HuH-7 (cell line): ENCODE measurements at regions not wholly inside any gene's neighbourhood (a gene's known extent, or its start where the extent isn't known, plus 50 kb on each side); places are given as distances from the start of the nearest gene placed in this dataset.
"Not testable (repeated sequence)": the region's sequence is repeated elsewhere in the genome, so short reads cannot be mapped to it uniquely, and the experiment has no call there.

ENCODE experiments used
- DNase-seq: peaks from one replicate; pipeline ENCODE4 v3.0.0; 2011; ENCODE audit warnings: low spot score

DNA sequence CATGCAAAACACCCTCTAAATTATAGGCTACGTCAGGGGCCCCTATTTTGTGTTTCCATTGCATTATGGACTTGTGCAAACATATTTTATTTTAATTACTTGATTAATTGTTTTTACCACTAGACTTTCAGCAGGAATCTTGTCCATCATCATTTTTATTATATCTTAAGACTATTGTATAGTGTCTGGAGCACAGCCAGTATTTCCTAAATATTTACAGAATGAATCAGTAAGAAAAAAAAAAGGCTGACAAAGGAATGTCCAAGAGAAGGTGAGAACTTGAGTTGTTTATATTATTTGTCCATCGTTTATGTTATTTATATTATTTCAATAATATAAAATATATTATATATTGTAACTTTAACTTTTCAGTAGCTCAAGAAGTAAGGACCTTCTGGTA lies 664.7 kb downstream of the SLC6A15 start:
- DNase-seq, result no peak

DNA sequence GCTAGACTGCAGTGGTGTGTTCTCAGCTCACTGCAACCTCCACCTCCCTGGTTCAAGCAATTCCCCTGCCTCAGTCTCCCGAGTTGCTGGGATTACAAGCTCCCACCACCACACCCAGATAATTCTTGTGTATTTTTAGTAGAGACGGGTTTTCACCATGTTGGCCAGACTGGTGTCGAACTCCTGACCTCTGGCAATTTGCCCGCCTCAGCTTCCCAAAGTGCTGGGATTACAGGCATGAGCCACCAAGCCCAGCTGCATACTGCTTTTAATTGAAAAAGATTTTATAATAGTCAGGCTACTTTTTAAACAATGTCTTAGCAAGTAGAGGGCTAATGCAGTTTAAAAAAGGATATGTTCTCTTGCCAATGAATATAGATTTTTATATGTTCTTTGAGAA lies 668.9 kb downstream of the SLC6A15 start:
- no peak for DNase-seq

DNA sequence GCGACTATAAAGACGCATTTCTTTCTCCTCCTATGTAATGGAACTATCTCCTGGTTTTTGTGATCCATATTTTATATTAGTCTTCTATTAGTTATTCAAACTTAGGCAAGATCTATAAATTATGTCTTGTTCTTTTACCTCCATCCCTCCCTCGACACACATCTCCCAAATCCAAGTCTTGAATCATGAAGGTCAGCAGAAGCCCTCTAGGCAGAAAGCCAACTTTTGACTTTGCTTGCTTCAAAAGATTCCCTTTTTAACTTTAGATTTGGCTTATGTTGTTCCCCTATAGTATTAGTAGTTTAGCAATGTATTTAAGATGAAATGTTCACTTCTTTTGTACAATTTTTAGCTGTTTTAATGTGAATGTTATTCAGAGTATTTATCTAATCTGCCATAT lies 689.8 kb downstream of the SLC6A15 start:
- no peak for DNase-seq

DNA sequence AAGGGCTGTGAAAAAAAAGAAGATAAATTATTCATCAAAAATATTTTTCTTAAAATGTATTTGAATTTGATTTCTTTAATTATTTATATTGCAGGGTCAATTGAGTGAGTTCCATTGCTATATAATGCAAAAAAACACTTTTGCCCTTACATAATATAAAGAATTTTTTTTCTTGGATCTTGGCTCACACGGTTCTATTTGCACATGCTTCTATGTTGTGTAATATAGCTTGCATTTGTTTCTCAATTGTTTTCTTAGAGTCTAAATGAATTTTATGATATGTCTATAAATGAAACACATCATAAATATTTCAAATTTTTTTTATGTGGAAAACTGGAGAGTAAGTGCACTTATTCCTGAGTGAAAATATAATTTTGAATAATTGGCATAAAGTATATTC lies 694.2 kb downstream of the SLC6A15 start:
- DNase-seq, result no peak

DNA sequence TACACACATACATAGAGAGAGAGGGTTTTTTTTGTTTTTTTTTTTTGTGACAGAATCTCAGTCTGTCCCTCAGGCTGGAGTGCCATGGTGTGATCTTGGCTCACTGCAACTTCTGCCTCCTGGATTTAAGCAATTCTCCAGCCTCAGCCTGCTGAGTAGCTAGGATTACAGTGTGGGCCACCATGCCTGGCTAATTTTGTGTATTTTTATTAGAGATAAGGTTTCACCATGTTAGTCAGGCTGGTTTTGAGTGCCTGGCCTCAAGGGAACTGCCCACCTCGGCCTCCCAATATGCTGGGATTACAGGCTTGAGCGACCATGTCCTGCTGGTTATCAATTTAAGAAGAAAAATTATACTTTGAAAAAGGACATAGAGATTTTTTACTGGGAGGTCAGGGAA lies 710.6 kb downstream of the SLC6A15 start:
- no peak for DNase-seq

DNA sequence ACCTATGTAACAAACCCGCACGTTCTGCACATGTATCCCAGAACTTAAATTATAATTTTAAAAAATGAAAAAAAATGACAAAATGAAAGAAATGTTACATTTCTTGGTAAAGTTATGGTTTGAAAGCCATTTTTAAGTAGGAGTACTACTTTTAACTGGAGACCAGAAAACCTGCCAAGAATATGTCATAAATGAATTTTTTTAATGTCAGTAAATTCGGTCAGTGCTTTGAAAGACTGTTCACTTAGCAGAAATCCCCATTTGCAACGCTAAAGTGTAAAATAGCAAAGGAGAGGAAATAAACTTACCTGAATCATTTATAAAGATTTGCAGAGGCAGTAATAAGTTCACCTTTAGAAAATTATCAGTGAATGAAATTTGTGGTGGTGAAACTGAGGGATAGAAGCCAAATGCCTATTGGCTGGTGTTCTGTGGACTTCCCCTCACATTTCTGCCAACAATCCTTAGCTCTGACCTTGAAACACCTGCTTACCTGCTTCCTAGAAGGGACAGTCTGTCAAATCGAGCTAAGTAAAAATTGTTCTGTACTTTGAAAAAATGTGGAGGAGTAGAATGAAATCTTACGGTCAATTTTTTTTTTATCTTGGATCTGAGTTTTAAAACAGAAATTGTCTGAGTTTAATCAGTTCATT lies 714.2 kb downstream of the SLC6A15 start:
- DNase-seq, result no peak

DNA sequence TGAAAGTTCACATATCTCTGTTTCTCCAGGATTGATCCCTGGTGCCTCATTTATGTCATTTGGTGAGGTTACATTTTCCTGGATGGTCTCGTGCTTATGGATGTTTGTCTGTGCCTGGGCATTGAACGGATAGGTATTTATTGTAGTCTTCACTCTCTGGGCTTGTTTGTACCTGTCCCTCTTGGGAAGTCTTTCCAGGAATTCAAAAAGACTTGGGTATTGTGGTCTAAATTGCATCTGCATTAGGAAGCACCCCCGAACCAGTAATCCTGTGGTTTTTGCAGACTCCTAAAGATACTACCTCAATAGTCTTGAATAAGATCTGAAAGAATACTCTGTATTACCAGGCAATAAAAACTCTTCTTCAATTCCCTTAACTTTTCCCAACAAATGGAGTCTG lies 720.8 kb downstream of the SLC6A15 start:
- no peak for DNase-seq

DNA sequence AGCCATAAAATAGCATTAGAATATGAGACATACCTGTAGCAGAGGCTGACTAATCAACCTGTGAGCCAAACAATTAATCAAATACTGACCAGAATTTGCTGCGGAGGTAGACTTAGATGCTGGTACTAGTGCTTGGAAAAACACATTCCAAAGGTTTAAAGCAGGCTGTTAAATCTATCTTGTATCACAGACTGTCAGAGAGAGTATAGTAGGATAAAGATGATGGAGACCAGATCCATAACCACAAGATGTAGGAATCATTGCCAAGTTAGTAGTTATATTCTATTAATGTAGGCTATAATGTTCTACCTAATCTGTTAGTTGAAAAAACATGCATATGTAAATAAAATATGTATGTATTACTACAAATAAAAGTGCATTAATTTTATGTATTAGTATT lies 726.2 kb downstream of the SLC6A15 start:
- DNase-seq, result no peak

DNA sequence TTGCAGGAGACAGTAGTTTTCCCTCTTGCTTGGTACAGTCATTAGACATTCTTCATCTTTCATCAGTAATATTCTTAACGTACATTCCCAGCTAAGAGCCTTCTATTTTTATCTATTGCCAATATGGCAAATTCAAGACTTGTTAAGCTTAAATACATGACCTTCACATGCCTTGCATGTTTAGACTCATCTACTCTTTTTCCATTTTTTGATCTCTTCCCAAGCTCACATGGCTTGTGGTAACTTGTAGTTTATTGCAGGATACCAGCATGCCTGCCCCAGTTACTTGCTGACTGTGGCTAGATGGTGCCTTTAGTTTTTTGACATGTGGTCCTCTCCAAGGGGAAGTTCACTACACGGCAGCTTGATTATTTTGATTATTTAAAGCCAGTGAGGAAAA lies 729.0 kb downstream of the SLC6A15 start:
- no peak for DNase-seq

DNA sequence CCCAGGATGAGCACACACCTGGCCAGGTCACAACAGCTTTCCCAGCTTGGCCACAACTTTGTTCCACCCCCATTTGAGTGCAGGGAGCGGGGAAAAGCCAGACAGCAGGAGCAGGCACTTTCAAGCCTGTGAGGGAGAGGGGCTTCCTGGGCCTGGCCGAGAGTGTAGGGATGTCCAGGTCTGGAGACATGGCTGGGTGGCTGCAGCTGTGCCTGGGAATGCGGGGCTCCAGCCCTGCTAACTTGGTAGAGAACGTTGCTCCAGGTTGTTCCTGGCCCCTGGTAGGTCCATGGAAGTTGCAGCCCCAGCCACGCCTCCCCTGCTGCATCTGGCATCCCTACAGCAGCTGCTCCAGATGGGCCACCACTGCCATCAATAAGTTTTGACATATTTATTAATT lies 738.5 kb downstream of the SLC6A15 start:
- DNase-seq, result no peak

DNA sequence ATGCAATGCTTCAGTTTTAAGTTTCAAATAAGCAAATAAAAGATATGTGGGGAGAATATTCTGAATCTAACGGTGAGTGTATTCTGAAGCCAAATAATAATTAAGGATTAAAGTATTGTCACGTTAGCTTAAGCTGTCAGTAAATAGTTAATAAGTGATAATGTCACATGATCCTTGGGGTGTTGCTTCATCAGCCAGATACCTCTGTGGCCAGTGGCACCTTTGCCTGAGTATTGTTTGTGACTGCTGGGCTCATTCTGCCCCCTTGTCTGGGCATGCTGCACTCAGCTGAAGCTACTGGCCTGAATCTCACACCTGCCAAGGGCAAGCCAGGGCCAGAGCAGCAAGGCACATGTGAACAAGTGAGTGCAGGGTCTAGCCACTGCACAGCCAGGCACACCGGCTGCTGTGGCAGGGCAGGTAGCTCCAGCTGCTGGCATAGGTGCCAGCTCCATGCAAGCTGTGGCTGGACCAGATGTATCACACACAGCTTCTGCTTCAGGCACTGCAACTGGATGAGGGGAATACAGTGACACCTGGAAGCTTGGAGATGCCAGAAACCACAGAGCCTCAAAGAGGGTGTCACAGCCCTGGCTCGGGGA lies 739.7 kb downstream of the SLC6A15 start:
- no peak for DNase-seq

DNA sequence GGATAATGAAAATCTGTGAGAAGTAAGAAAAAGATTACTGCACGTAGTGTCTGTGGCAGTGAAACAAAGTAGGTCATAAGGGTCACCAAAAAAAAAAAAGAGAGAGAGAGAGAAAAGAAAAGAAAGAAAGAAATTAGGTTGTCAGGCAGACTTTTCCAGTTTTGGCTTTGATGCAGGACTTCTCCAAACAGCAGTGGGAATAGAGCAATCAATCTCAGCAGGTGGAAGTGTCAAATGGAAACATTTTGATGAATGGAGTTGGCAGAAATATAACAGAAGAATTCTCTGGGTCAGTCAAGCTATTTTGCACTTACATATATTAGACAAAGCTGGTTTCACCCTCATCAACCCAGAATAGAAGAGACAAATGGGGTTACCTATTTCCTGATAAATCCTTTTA lies 745.8 kb downstream of the SLC6A15 start:
- no peak for DNase-seq

DNA sequence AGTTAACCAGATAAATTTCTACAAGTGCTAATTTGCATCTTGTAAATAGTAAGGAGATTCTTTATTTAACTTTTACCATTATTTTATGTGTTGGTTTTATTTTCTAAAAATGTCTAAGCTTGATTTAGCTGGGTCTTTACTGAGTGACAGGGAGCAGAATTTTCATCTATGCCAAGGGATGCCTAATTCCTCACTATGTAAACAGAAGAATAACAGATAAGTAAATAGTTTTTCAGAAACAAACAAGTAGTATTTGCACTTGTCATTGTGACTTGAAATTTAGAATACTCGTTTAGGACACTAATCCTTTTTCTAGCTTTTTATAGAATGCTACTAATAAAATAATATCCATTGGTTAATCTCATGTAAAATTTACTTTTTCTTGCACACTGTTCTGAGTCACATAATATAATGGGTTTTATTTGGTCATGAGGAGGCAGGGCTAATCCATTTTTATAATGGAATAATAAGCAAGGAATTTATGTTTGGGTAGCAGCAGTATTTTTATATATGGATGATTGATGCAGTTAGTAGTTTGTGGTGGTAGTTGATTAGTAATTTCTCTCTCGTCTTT lies 746.5 kb downstream of the SLC6A15 start:
- DNase-seq, result no peak

DNA sequence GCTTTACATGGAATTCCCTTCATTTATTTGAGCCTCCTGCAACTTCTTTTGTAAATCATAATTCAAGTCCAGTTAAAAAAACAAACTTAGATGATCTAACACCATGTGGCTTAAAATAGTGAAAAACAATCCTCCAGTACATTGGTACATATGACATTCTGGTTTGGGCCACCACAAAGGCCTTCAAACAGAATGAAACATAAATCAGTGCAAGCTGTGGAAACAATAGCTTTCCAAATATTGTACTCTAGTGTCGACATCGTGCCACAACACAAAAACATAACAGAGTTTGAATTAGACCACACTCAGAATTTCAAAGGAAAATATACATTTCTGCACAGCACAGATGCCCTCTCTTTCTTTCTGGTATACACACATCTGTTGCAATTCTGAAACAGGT lies 751.3 kb downstream of the SLC6A15 start:
- DNase-seq, result no peak

DNA sequence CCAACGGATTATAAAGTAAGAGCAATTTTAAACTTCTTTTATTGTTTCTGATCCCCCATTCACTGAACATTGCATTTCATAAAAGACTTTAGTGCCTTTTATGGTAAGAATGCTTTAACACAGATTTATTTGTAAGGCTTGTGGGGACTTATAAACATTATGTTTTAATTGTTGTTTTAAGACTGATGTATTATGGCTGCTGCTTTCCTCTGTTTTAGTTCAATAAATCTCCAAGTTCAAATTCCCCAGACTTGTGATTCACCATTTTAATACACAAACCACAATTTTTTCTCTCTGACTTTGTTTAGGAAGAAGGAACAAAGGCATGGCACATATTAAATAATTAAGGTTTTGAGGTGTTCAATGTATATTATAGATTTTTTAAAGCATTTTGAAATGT lies 753.3 kb downstream of the SLC6A15 start:
- DNase-seq, result no peak

DNA sequence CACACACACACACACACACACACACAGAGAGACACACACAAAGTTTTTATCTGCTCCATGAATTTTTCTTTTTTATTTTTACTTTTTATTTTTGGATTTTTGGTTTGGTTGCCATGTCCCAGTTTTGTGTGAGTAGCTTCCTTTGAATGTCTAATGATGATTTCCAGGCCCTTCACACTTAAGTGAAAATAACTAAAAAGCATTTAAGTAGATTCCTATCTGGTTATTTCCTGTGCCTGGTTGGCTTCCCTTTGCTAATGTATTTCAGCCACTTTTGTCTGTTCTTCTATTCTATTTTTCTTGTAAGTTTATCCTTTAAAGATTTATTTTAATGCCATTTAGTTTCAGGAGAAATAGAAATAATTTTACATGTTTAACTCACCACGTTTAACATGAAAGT lies 755.4 kb downstream of the SLC6A15 start:
- no peak for DNase-seq

DNA sequence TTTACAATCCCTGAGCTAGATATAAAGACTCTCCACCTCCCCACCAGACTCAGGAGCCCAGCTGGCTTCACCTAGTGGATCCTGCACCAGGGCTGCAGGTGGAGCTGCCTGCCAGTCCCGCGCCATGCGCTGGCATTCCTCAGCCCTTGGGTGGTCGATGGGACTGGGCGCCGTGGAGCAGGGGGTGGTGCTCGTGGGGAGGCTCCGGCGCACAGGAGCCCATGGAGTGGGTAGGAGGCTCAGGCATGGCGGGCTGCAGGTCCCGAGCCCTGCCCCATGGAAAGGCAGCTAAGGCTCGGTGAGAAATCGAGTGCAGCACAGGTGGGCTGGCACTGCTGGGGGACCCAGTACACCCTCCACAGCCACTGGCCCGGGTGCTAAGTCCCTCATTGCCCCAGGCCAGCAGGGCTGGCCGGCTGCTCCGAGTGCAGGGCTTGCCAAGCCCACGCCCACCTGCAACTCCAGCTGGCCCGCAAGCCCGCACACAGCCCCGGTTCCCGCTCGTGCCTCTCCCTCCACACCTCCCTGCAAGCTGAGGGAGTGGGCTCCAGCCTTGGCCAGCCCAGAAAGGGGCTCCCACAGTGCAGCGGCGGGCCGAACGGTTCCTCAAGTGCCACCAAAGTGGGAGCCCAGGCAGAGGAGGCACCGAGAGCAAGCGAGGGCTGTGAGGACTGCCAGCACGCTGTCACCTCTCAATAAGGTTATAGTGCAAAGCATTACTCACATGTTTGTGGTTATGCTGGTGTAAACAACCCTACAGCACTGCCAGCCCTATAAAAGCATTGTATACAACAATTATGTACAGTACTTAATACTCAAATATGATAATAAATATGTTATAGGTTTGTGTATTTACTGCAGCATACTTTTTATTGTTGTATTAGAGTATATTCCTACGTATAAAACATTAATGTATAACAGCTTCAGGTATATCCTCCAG lies 757.3 kb downstream of the SLC6A15 start:
- DNase-seq, result not testable (repeated sequence)

DNA sequence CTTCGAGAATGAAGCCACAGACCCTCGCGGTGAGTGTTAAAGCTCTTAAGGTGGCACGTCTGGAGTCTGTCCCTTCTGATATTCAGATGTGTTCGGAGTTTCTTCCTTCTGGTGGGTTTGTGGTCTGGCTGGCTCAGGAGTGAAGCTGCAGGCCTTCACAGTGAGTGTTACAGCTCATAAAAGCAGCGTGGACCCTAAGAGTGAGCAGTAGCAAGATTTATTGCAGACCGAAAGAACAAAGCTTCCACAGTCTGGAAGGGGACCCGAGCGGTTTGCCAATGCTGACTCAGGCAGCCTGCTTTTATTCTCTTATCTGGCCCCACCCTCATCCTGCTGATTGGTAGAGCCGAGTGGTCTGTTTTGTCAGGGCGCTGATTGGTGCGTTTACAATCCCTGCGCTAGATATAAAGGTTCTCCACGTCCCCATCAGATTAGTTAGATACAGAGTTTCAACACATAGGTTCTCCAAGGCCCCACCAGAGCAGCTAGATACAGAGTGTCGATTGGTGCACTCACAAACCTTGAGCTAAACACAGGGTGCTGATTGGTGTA lies 758.1 kb downstream of the SLC6A15 start:
- DNase-seq, result not testable (repeated sequence)

DNA sequence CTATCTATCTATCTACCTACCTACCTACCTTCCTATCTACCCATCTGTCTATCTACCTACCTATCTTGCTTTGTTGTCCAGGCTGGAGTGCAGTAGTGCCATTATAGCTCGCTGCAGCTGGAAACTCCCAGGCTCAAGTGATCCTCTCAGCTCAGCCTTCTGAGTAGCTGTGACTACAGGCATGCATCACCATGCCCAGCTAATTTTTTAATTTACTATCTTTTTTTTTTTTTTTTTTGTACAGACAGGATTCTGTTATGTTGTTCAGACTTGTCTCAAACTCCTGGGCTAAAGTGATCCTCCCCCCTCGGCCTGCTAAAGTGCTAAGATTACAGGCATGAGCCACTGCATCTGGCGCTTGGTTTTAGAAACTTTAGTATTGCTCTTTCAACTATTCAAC lies 762.4 kb downstream of the SLC6A15 start:
- no peak for DNase-seq

DNA sequence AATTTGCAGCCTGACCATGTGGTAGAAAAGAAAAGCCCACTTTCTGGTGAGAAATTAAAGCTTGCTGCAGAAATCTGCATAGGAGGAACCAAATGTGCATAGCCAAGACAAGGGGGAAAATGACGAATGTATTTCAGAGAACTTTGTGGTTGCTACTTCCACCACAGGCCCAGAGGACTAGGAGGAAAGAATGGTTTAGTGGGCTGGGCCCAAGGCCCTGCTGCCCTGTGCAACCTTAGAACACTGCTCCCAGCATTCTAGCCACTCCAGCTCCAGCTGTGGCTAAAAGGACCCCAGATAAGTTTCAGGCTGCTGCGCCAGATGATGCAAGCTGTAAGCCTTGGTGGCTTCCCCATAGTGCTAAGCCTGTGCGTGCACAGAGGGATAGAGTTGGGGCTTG lies 764.3 kb downstream of the SLC6A15 start:
- no peak for DNase-seq

DNA sequence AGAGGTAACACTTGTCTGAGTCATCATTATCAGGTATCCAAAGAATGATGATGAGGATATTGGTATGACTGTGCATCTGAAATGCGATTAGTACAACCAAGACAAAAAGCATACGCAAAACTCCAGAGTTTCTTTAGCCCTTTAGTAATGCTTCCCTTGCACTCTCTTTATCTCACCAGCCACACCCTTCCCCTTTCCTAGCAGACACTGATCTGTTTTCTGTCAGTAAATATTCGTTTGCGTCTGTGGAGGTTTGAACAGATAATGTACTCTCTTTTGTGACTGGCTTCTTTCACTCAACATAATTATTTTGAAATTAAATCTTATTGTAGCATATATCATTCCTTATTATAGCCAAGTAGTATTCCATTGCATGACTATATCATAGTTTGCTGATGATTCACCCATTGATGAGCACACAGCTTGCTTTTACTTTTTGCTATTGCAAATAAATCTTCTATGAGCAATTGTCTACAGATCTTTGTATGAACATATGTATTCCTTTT lies 775.7 kb downstream of the SLC6A15 start:
- DNase-seq, result no peak

DNA sequence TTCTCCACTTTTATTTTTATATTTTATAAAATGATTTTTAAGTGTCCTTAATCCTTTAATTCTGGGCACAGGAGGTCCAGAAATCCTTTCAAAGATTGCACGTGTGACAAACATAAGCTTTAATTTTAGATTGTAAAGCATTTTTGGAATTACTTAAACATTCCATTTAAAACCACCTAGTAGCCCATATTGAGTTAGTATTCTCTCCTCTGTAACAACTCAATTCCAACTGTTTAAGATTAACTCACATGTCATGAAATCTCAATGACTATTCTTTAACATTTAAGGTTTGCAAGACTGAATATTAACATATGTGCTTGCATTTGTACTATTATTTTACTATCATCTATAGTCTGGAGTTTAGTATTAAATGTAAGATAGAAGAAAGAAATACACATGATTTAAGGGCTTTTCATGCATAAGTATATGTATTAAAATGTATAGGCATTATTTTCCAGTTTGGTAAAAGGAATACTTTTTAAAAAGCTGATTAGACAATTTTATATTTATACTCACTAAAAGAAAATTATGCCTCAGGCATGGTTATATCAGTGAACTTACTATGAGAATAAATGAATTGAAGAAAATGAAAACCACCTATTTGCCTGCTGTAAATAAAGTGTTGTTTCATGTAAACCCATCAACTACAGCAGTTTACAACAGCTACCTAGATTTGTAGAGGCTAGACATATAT lies 776.9 kb downstream of the SLC6A15 start:
- no peak for DNase-seq
